Pancreas (tissue), 10 donors: ENCODE measurements at regions not wholly inside any gene's neighbourhood (a gene's known extent, or its start where the extent isn't known, plus 50 kb on each side); places are given as distances from the start of the nearest gene placed in this dataset.

Experiments
- ATAC-seq, 4 donors: fragments of 200-7000 bp; cut with Tn5 transposase; one replicate each; pipeline versions ENCODE4 v1.8.0 to v1.9.1; 2020; ENCODE audit warnings: mild to moderate bottlenecking in 4 of 4, moderate library complexity in 4 of 4
- DNase-seq, 6 donors: peaks; one replicate each; pipeline ENCODE4 v3.0.0-alpha.2; 2020
- FAIRE-seq: peaks from 2 replicates; lab custom pipeline; 2012; peaks lifted over from hg19 to GRCh38; lab: Jason Lieb, UNC
- H3K27ac ChIP-seq, 4 donors: fragments of 200-600 bp; sonication (generic); 1 replicate in 3 of 4; 2 replicates in 1 of 4; pipeline versions ENCODE4 v1.5.0 to v1.8.0; 2020
- H3K27me3 ChIP-seq, 4 donors: fragments of 200-600 bp; one replicate each; pipeline ENCODE4 v1.8.0; 2021
- H3K36me3 ChIP-seq, 3 donors: fragments of 200-600 bp; sonication (generic) in 1 of 3; one replicate each; pipeline versions ENCODE4 v1.5.0 to v1.8.0; 2020 to 2021
- H3K4me1 ChIP-seq, 3 donors: fragments of 200-600 bp; one replicate each; pipeline ENCODE4 v1.8.0; 2021
- H3K4me3 ChIP-seq, 4 donors: fragments of 200-600 bp; sonication (generic) in 2 of 4; one replicate each; pipeline versions ENCODE4 v1.5.0 to v1.8.0; 2020 to 2021
- H3K9me3 ChIP-seq, 4 donors: fragments of 200-600 bp; one replicate each; pipeline ENCODE4 v1.8.0; 2021
- CTCF ChIP-seq, 4 donors: fragments of 200-600 bp; sonication (generic) in 3 of 4; IDR thresholded peaks; one replicate each; pipeline versions ENCODE4 v1.5.0 to v1.8.0; 2021; ENCODE audit warnings: antibody characterized with exemption in 4 of 4
- WGBS, 2 donors: extraction: QIAGEN DNeasy Blood & Tissue Kit; methylation state at CpG; one replicate each; pipeline ENCODE4 v1.1.7; 2013; 5-methylcytosine and 5-hydroxymethylcytosine counted together
- intact Hi-C, 3 donors: fragments of 100-400 bp; cut with DNase I; formaldehyde crosslinking; loops; one replicate each; pipeline versions ENCODE4 v1.11.1 to v1.14.2; 2022
- donor health status: healthy with polysubstance abuse.
- donor health status: DM: no; HTN: no; CAD: no; lungs with moderate emphysema.
- donor health status: DM: no; HTN: no; CAD: no.
- donor health status: control.
- donor health status: control.
- donor health status: Bipolar disorder and iron deficiency.
- donor health status: DM: yes; HTN: yes; CAD: no.
- donor health status: DM: no; HTN: no; CAD: no.
- donor health status: DM: no; HTN: no; CAD: no.
- donor health status: DM: yes; HTN: yes; CAD: no.

GRCh38 chr13:79037197-79037596 lies 368.9 kb downstream of the RBM26 start:
- FAIRE-seq (no peak), ATAC-seq (no peak), DNase-seq (no peak)
- Histone ChIP-seq H3K4me3 (no peak overlapping the region), H3K36me3 (no peaks in the 10 kb centered on the region), H3K4me1 (no peaks in the 10 kb centered on the region), H3K27me3 (no peaks in the 10 kb centered on the region), H3K27ac (no peak overlapping the region), H3K9me3 (no peaks in the 10 kb centered on the region)
- no peak for TF ChIP-seq CTCF (IDR thresholded peaks at IDR 0.05)
- 11 to 18% methylated on average over 1 of the region's 1 CpG for WGBS, 2 donors
- intact Hi-C loops = no loop called here

GRCh38 chr13:79034341-79034740 lies 371.7 kb downstream of the RBM26 start:
- WGBS, 2 donors = 34 to 42% methylated on average over 7 of the region's 7 CpGs
- no peak for ATAC-seq
- TF ChIP-seq CTCF (IDR thresholded peaks at IDR 0.05) = no peak
- intact Hi-C loops = no loop called here
- no peaks in the 10 kb centered on the region for H3K4me1 ChIP-seq
- FAIRE-seq = no peak
- H3K4me3 ChIP-seq = no peak overlapping the region
- no peaks in the 10 kb centered on the region for H3K27me3 ChIP-seq
- H3K36me3 ChIP-seq = no peaks in the 10 kb centered on the region
- no peak for DNase-seq
- no peaks in the 10 kb centered on the region for H3K9me3 ChIP-seq
- no peak overlapping the region for H3K27ac ChIP-seq

- H3K36me3 ChIP-seq = no peaks in the 10 kb centered on the region
- WGBS, 2 donors = 31 to 33% methylated on average over 2 of the region's 2 CpGs
- H3K9me3 ChIP-seq = no peaks in the 10 kb centered on the region
- no peak overlapping the region for H3K4me3 ChIP-seq
- DNase-seq = no peak
- H3K27ac ChIP-seq = no peak overlapping the region
- H3K27me3 ChIP-seq = no peaks in the 10 kb centered on the region
- no peak for TF ChIP-seq CTCF (IDR thresholded peaks at IDR 0.05)
- no peak for FAIRE-seq
- H3K4me1 ChIP-seq = no peaks in the 10 kb centered on the region
- ATAC-seq = no peak
- intact Hi-C loops = no loop called here
Observed at GRCh38 chr13:79030513-79030912, 371.6 kb upstream of the OBI1 start.

- WGBS, 2 donors = 0 to 88% methylated on average over 2 of the region's 2 CpGs
- Histone ChIP-seq H3K36me3 (no peaks in the 10 kb centered on the region), H3K4me3 (no peak overlapping the region), H3K27ac (no peak overlapping the region), H3K27me3 (no peaks in the 10 kb centered on the region), H3K9me3 (no peaks in the 10 kb centered on the region), H3K4me1 (no peaks in the 10 kb centered on the region)
- FAIRE-seq (no peak), ATAC-seq (no peak), DNase-seq (no peak)
- no peak for TF ChIP-seq CTCF (IDR thresholded peaks at IDR 0.05)
- intact Hi-C loops = no loop called here
Observed at GRCh38 chr13:79018166-79018565, 359.2 kb upstream of the OBI1 start.

- no peak for ATAC-seq
- intact Hi-C loops = no loop called here
- H3K27me3 ChIP-seq = no peaks in the 10 kb centered on the region
- H3K4me3 ChIP-seq = no peak overlapping the region
- no peak overlapping the region for H3K27ac ChIP-seq
- no peak for TF ChIP-seq CTCF (IDR thresholded peaks at IDR 0.05)
- WGBS, 2 donors = 40 to 50% methylated on average over 2 of the region's 2 CpGs
- DNase-seq = no peak
- FAIRE-seq = no peak
- no peaks in the 10 kb centered on the region for H3K9me3 ChIP-seq
- H3K4me1 ChIP-seq = no peaks in the 10 kb centered on the region
- no peaks in the 10 kb centered on the region for H3K36me3 ChIP-seq
Observed at GRCh38 chr13:79011179-79011578, 352.2 kb upstream of the OBI1 start.
